ENCODE measurements at regions not wholly inside any gene's neighbourhood (a gene's known extent, or its start where the extent isn't known, plus 50 kb on each side); places are given as distances from the start of the nearest gene placed in this dataset.

DNA sequence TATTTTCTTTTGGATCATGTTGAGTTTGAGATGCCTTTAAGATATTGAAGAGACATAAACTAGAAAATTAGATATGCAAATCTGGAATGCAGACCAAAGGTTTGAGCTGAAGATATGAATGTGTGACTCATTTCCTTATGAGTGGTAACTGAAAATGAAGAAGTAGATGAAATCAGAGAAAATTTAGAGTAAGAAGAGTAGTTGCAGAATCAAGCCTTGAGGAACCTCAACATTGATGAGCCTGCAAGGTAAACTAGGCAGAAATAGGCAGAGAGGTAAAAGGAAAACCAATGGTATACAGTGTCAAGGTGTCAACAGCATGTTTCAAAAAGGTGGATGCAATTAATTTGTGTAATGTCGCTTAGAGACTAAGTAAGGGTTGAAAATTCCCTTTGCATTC is 142.8 kb downstream of the MOSPD2 start:
- no peaks in the 10 kb centered on the region for H3K36me3 ChIP-seq (replicated peaks in 1 of 2; ENCODE audit: control insufficient read depth in 1 of 2, insufficient read depth in 2 of 2, low read length in 2 of 2)
- 0% methylated on average over 1 of the region's 1 CpG for WGBS (ENCODE audit: low lambda C conversion rate)
- no TSS peak for BruUV-seq (replicated peaks)
- H3K4me3 ChIP-seq (replicated peaks in 1 of 3; ENCODE audit: insufficient read depth in 1 of 3, low read depth in 2 of 3, low read length in 3 of 3) = no peak overlapping the region
- no peaks in the 10 kb centered on the region for H3K9me3 ChIP-seq (ENCODE audit: low read length)
- in situ Hi-C loops (cut with HindIII; ENCODE audit: extremely low pct_ligation_motif_present, low pct_unique_long_range_greater_than_20kb) (no loop called here), intact Hi-C loops (cut with micrococcal nuclease; ENCODE audit: unreplicated experiment) (no loop called here)
- ChIA-PET CTCF (ENCODE audit: low intra/inter-chr PET ratio, low total read pairs) (no interaction called here), POLR2A (no interaction called here)
- no peak for DNase-seq (ENCODE audit: low spot score)
- FAIRE-seq = no peak
- no peaks in the 10 kb centered on the region for H4K20me1 ChIP-seq (ENCODE audit: insufficient read depth, low read length)
- ATAC-seq = no peak
- no peaks in the 10 kb centered on the region for H3K4me1 ChIP-seq (ENCODE audit: insufficient read depth, low read length)
- no peak overlapping the region for H2AFZ ChIP-seq (ENCODE audit: low read length)
- H3K79me2 ChIP-seq (ENCODE audit: insufficient read depth, low read length) = no peaks in the 10 kb centered on the region
- TF ChIP-seq DR1 (CRISPR knock-in tag; IDR thresholded peaks at IDR 0.05) (no peak), ZNF724P (CRISPR knock-in tag; IDR thresholded peaks at IDR 0.05; ENCODE audit: borderline replicate concordance) (no peak), SNRNP70 (IDR thresholded peaks at IDR 0.05; ENCODE audit: low read depth, low read length) (no peak), ZNF326 (CRISPR knock-in tag; IDR thresholded peaks at IDR 0.05; ENCODE audit: borderline replicate concordance) (no peak), ZNF775 (CRISPR knock-in tag; IDR thresholded peaks at IDR 0.05; ENCODE audit: borderline replicate concordance) (no peak), ZSCAN29 (CRISPR knock-in tag; conservative IDR thresholded peaks at IDR 0.05) (no peak), CC2D1A (CRISPR knock-in tag; IDR thresholded peaks at IDR 0.05) (no peak), SPEN (CRISPR knock-in tag; IDR thresholded peaks at IDR 0.05; ENCODE audit: low read depth) (no peak), ZNF441 (CRISPR knock-in tag; IDR thresholded peaks at IDR 0.05; ENCODE audit: borderline replicate concordance) (no peak), YY1 (IDR thresholded peaks at IDR 0.05; ENCODE audit: insufficient read depth, insufficient replicate concordance, low read depth, low read length) (no peak), ZNF563 (CRISPR knock-in tag; IDR thresholded peaks at IDR 0.05) (no peak), ZNF136 (CRISPR knock-in tag; IDR thresholded peaks at IDR 0.05; ENCODE audit: low read depth) (no peak), NKX3-1 (CRISPR knock-in tag; IDR thresholded peaks at IDR 0.05) (no peak)
- TF ChIP-seq, protein P1, sequence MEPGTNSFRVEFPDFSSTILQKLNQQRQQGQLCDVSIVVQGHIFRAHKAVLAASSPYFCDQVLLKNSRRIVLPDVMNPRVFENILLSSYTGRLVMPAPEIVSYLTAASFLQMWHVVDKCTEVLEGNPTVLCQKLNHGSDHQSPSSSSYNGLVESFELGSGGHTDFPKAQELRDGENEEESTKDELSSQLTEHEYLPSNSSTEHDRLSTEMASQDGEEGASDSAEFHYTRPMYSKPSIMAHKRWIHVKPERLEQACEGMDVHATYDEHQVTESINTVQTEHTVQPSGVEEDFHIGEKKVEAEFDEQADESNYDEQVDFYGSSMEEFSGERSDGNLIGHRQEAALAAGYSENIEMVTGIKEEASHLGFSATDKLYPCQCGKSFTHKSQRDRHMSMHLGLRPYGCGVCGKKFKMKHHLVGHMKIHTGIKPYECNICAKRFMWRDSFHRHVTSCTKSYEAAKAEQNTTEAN (CRISPR knock-in tag; conservative IDR thresholded peaks at IDR 0.05) = no peak
- TF ChIP-seq, protein P2, sequence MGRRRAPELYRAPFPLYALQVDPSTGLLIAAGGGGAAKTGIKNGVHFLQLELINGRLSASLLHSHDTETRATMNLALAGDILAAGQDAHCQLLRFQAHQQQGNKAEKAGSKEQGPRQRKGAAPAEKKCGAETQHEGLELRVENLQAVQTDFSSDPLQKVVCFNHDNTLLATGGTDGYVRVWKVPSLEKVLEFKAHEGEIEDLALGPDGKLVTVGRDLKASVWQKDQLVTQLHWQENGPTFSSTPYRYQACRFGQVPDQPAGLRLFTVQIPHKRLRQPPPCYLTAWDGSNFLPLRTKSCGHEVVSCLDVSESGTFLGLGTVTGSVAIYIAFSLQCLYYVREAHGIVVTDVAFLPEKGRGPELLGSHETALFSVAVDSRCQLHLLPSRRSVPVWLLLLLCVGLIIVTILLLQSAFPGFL (CRISPR knock-in tag; IDR thresholded peaks at IDR 0.05) = no peak
- TF ChIP-seq, protein P3, sequence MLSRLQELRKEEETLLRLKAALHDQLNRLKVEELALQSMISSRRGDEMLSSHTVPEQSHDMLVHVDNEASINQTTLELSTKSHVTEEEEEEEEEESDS (CRISPR knock-in tag; IDR thresholded peaks at IDR 0.05; ENCODE audit: borderline replicate concordance) = no peak
- TF ChIP-seq, protein P4, sequence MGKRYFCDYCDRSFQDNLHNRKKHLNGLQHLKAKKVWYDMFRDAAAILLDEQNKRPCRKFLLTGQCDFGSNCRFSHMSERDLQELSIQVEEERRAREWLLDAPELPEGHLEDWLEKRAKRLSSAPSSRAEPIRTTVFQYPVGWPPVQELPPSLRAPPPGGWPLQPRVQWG (CRISPR knock-in tag; IDR thresholded peaks at IDR 0.05; ENCODE audit: borderline replicate concordance, low read depth) = no peak
- no peak overlapping the region for H3K27ac ChIP-seq (ENCODE audit: extremely low read length, insufficient read depth, low read length)
- H3K9ac ChIP-seq (ENCODE audit: insufficient read depth, low read depth, low read length) = no peak overlapping the region
- no peak overlapping the region for H3K4me2 ChIP-seq (ENCODE audit: low read depth, low read length)
- no peaks in the 10 kb centered on the region for H3K27me3 ChIP-seq (ENCODE audit: control insufficient read depth in 1 of 2, insufficient read depth in 2 of 2, low read length in 2 of 2)

All from HepG2 (cell line).